Prostate gland (tissue), 2 donors: ENCODE measurements at regions not wholly inside any gene's neighbourhood (a gene's known extent, or its start where the extent isn't known, plus 50 kb on each side); places are given as distances from the start of the nearest gene placed in this dataset.

Experiments used
- CTCF ChIP-seq, 4 experiments: fragments of 200-600 bp in 2 of 4; fragments of 450-650 bp in 2 of 4; sonication (generic) in 2 of 4; IDR thresholded peaks; 1 replicate in 3 of 4; 2 replicates in 1 of 4; pipeline ENCODE4 v1.5.1; 2016 to 2019; ENCODE audit warnings: antibody characterized with exemption in 4 of 4, mild to moderate bottlenecking in 2 of 4, moderate library complexity in 2 of 4
- POLR2A ChIP-seq: fragments of 450-650 bp; IDR thresholded peaks from one replicate; pipeline ENCODE4 v1.6.1; 2016; ENCODE audit warnings: antibody characterized with exemption, mild to moderate bottlenecking
- POLR2AphosphoS5 ChIP-seq: sonication (generic); formaldehyde crosslinking; IDR thresholded peaks from one replicate; pipeline ENCODE4 v1.6.1; 2017; ENCODE audit warnings: antibody characterized with exemption

- TF ChIP-seq CTCF (IDR thresholded peaks at IDR 0.05) = no peak
- no peak for TF ChIP-seq POLR2A
- TF ChIP-seq POLR2AphosphoS5 = no peak
These were observed 940.1 kb upstream of the TMPRSS15 start for GRCh38 chr21:19343711-19344110.
